HCT116 (cell line): ENCODE measurements at regions not wholly inside any gene's neighbourhood (a gene's known extent, or its start where the extent isn't known, plus 50 kb on each side); places are given as distances from the start of the nearest gene placed in this dataset.

ENCODE experiments used
- CEBPB ChIP-seq: IDR thresholded peaks from 2 replicates; pipeline ENCODE4 v1.6.1; 2012; ENCODE audit warnings: low read depth
- EGR1 ChIP-seq: IDR thresholded peaks from 2 replicates; pipeline ENCODE4 v1.6.1; 2012; ENCODE audit warnings: low read depth
- EZH2 ChIP-seq: fragments of 200-600 bp; sonication (generic); IDR thresholded peaks from 2 replicates; pipeline ENCODE4 v1.6.1; 2017; ENCODE audit warnings: antibody characterized with exemption, mixed run types
- JUND ChIP-seq: IDR thresholded peaks from 2 replicates; pipeline ENCODE4 v1.6.1; 2012
- POLR2A ChIP-seq: IDR thresholded peaks from 2 replicates; pipeline ENCODE4 v1.7.0; 2011; ENCODE audit warnings: borderline replicate concordance; ENCODE audit not compliant: insufficient read depth, insufficient read length; ENCODE audit errors: extremely low read depth
- POLR2AphosphoS5 ChIP-seq: IDR thresholded peaks from 2 replicates; pipeline ENCODE4 v1.6.1; 2011; ENCODE audit warnings: mild to moderate bottlenecking, low read depth, low read length, moderate library complexity
- RAD21 ChIP-seq: IDR thresholded peaks from 2 replicates; pipeline ENCODE4 v1.6.1; 2012; ENCODE audit warnings: low read depth, mild to moderate bottlenecking
- SP1 ChIP-seq: IDR thresholded peaks from 2 replicates; pipeline ENCODE4 v1.6.1; 2012; ENCODE audit warnings: low read depth
- TCF7L2 ChIP-seq: IDR thresholded peaks from 2 replicates; pipeline ENCODE4 v1.7.0; 2011; ENCODE audit warnings: borderline replicate concordance, inconsistent platforms; ENCODE audit not compliant: insufficient read depth, insufficient read length; ENCODE audit errors: extremely low read depth
- YY1 ChIP-seq: IDR thresholded peaks from 2 replicates; pipeline ENCODE4 v1.6.1; 2011; ENCODE audit warnings: low read length, low read depth, moderate library complexity, mild to moderate bottlenecking; ENCODE audit not compliant: insufficient replicate concordance; ENCODE audit errors: extremely low read depth
- ZNF274 ChIP-seq: fragments of 200-500 bp; sonication (Bioruptor generic); IDR thresholded peaks from 2 replicates; pipeline ENCODE4 v1.6.1; 2014; ENCODE audit warnings: mild to moderate bottlenecking, low read depth, low read length, inconsistent platforms
- TF ChIP-seq, protein P1 (sequence below), 3 experiments: fragments of 200-600 bp in 1 of 3; sonication (generic) in 1 of 3; IDR thresholded peaks in 2 of 3; conservative IDR thresholded peaks in 1 of 3; 2 replicates each; pipeline ENCODE4 v1.5.1; 2012 to 2017; ENCODE audit warnings: low read depth in 2 of 3, low read length in 2 of 3, antibody characterized with exemption in 1 of 3, borderline replicate concordance in 1 of 3, control low read depth in 1 of 3, mild to moderate bottlenecking in 1 of 3, mixed read lengths in 1 of 3, mixed run types in 1 of 3, moderate library complexity in 1 of 3; ENCODE audit not compliant: insufficient read depth in 1 of 3
- TF ChIP-seq, protein P2 (sequence below): IDR thresholded peaks from 2 replicates; pipeline ENCODE4 v1.6.1; 2012; ENCODE audit warnings: low read depth

DNA sequence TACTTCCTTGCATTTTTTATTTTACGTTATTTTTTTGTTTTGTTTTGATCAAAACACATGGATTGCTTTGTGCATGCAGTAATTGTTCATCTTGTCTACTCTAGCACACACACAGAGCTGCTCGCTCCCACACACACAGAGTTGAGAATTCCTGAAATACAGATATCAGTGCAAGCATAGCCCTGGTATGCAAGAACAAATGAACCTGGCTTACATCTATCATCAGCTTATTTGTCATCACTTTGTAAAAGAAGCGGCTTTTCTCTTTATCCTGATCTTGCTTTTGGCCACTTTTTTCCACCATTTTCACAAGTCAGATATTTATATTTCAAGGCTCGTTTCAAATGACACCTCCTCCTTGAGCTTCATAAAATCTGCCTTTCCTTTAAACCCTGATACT, 1435.7 kb downstream of the MAT2B start:
- TF ChIP-seq POLR2A (no peak), EZH2 (no peak), EGR1 (no peak), CEBPB (no peak), TCF7L2 (no peak), POLR2AphosphoS5 (no peak), JUND (no peak), SP1 (no peak), RAD21 (no peak), YY1 (no peak), ZNF274 (no peak)
- TF ChIP-seq, protein P1, sequence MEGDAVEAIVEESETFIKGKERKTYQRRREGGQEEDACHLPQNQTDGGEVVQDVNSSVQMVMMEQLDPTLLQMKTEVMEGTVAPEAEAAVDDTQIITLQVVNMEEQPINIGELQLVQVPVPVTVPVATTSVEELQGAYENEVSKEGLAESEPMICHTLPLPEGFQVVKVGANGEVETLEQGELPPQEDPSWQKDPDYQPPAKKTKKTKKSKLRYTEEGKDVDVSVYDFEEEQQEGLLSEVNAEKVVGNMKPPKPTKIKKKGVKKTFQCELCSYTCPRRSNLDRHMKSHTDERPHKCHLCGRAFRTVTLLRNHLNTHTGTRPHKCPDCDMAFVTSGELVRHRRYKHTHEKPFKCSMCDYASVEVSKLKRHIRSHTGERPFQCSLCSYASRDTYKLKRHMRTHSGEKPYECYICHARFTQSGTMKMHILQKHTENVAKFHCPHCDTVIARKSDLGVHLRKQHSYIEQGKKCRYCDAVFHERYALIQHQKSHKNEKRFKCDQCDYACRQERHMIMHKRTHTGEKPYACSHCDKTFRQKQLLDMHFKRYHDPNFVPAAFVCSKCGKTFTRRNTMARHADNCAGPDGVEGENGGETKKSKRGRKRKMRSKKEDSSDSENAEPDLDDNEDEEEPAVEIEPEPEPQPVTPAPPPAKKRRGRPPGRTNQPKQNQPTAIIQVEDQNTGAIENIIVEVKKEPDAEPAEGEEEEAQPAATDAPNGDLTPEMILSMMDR (IDR thresholded peaks at IDR 0.05 in 2 of 3, conservative IDR thresholded peaks at IDR 0.05 in 1 of 3; ENCODE audit: borderline replicate concordance in 1 of 3, insufficient read depth in 1 of 3, low read depth in 2 of 3, low read length in 2 of 3), result no peak
- TF ChIP-seq, protein P2, sequence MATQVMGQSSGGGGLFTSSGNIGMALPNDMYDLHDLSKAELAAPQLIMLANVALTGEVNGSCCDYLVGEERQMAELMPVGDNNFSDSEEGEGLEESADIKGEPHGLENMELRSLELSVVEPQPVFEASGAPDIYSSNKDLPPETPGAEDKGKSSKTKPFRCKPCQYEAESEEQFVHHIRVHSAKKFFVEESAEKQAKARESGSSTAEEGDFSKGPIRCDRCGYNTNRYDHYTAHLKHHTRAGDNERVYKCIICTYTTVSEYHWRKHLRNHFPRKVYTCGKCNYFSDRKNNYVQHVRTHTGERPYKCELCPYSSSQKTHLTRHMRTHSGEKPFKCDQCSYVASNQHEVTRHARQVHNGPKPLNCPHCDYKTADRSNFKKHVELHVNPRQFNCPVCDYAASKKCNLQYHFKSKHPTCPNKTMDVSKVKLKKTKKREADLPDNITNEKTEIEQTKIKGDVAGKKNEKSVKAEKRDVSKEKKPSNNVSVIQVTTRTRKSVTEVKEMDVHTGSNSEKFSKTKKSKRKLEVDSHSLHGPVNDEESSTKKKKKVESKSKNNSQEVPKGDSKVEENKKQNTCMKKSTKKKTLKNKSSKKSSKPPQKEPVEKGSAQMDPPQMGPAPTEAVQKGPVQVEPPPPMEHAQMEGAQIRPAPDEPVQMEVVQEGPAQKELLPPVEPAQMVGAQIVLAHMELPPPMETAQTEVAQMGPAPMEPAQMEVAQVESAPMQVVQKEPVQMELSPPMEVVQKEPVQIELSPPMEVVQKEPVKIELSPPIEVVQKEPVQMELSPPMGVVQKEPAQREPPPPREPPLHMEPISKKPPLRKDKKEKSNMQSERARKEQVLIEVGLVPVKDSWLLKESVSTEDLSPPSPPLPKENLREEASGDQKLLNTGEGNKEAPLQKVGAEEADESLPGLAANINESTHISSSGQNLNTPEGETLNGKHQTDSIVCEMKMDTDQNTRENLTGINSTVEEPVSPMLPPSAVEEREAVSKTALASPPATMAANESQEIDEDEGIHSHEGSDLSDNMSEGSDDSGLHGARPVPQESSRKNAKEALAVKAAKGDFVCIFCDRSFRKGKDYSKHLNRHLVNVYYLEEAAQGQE, result no peak
